ENCODE measurements at regions not wholly inside any gene's neighbourhood (a gene's known extent, or its start where the extent isn't known, plus 50 kb on each side); places are given as distances from the start of the nearest gene placed in this dataset.
A peak's percentile ranks its signal among the peaks of the same experiment; 100 is the strongest.

DNA sequence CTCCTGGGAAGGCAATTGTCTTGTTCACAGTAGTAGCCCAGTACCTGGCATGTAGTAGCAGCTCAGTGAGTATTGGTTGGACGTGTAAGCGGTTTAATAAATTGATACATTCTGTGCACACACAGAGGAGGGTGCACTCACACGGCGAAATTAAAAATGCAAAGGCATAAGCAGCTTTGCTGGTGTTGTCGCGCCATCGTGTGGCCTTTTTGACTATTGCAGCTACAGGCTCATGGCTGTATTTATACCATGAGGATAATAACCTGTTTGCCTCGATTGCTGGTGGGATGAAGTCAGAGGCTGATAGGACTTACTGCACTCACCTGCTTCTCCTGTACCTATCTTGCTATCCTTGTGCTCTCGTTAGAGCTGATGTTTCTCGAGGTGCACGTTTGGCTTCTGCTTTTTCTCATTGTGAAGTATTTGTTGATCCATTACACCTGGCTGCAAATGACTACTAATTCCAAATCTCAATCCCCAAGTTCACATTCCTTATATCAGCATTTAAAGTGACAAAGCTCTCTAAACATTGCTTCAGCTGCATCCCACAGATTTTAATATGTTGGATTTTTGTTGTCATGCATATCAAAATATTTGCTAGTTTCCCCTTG is 61.5 kb downstream of the TBXT start:
- DNase-seq (ENCODE audit: low read depth), result peak; percentile 32

DNA sequence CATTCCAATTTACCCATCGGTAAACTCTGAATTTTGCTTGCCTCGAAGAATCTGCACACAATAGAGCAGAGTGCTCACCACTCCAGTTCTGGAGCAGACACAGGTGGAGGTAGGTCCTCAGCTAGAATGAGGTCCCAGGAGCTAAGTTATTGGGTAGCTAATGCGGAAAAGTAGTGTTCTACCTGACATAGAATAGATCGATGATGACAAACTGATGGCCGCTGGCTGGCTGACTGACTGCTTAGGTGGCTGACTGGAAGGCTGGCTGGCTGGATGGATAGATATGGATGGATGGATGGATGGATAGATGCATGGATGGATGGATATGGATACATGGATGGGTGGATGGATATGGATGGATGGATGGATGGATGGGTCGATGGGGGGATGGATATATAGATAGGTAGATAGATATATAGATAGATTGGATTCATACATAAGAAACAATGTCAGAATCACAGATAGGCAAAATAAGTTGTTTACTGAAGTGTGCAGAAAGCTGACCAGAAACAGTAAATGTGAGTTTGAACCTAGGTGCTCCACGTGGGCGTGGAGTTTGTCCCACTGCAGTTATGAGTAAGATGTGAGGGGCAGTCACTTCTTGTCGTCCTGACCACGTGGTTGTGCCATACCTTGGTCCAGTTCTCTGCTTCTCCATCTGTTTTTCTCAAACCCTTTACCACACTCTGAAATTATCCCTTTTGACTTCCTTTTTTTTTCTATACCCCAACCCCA is 62.1 kb downstream of the TBXT start:
- no peak for DNase-seq (ENCODE audit: low read depth)

DNA sequence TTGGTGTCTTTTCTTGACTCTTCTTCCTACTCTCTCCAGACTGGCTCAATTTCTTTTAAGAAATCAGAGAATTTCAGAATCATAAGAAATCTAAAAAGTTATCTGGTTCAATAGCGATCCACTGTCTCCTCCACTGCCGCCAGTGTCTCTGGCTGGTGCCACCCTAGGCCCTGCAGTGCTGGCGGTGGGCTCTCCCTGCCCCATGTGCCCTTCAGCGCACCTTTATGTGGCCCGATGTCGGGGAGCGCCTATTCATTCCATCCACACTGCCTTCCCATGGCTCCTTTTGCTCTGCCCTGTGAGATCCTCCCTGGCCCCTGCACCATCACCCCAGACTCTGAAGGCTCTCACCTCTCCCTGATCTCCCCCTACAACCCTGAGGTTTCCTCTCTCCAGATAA is 62.8 kb downstream of the TBXT start:
- no peak for DNase-seq (ENCODE audit: low read depth)

DNA sequence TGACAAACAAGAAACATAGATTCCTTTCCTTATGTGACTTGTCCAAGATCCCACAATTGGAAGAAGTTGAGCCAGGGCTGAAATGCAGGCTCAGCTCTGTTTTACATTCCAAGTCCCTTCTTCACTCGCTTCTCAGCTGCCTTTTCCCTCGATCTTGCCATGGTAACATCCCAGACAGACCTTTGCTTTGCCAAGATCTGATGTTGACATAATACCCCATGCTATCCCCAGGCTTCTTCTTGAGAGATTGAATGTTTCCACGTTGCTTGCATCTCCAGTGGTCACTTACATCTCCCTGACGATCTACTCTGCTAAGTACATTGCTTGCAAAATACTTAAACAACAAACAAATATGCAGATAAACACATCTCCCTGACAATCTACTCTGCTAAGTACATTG is 63.5 kb downstream of the TBXT start:
- no peak for DNase-seq (ENCODE audit: low read depth)

DNA sequence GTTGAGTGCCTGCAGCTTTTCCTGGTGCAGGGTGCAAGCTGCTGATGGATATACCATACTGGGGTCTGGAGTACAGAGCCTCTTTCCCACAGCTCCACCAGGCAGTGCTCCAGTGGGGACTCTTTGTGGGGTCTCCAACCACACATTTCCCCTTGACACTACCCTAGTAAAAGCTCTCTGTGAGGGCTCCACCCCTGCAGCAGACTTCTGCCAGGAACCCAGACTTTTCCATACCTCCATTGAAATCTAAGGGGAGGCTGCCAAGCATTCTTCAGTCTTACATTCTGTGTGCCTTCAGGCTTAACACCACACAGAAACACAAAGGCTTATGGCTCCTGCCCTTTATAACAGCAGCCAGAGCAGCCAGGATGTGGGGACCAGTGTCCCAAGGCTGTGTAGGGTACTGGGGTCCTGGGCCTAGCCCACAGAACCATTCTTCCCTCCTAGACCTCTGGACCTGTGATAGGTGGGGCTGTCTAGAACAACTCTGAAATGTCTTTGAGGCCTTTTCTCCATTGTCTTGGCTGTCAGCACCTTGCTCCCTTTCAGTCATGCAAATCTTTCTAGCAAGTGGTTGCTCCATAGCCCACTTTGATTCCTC is 65.7 kb downstream of the TBXT start:
- DNase-seq (ENCODE audit: low read depth), result no peak

DNA sequence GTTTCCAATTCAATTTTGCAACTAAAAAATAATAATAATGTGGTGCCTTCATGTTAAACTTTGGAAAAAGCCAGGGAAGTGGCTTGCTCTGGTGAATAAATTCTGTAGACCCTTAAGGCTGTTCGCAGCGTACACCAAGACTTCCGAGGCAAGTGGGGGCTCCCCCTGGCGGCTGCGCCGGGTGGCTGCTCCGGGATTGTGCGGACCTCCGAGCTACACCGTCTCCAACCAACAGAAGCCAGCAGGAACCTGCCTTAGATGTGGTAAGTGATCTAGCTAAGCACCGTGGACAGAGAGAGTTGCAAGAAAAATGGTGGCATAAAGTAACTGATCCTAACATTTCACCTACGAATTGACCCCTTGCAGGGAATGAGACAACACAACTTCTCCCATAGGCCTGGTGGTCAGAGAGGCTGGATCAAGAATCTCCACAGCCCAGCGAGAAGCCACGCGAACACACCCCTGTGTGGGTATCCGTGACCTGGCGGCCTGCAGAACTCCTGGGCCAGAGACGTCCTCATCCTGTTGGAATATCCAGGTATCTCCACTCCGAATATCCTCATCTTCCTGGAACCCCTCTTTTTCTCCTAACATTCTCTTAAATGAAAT is 69.6 kb downstream of the TBXT start:
- peak; percentile 40 for DNase-seq (ENCODE audit: low read depth)

DNA sequence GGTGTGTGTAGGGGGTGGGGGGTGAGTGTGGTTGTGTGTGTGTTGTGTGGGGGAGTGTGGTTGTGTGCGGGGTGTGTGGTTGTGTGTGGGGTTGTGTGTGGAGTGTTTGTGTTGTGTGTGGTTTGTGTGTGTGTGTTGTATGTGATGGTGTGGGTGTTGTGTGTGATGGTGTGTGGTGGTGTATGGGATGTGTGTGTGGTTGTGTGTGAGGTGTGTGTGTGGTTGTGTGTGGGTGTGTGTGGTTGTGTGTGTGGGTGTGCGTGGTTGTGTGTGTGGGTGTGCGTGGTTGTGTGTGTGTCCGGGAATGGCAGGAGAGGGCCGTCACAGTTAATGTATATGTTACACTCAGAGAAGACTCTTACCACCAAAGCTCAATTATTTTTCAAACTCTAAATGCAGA is 79.8 kb downstream of the TBXT start:
- no peak for DNase-seq (ENCODE audit: low read depth)

DNA sequence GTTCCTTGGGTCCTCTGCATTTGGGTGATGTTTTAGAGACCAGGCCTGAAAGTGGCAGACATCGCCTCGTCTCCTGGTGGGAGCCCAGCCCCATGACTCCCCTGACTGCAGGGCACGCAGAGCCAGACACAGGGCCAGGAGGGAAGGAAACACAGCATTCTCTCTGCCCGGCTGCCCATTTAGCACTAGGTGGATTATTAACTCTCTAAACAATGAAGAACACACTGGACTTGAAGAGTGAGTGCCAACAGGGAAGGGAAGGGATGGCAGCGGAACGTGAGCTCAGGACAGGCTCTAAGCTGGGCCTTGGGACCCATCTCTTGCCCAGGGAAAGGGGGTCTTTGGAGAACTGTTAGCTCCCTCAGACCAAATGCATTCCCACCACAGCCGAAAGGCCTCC is 80.4 kb downstream of the TBXT start:
- no peak for DNase-seq (ENCODE audit: low read depth)

DNA sequence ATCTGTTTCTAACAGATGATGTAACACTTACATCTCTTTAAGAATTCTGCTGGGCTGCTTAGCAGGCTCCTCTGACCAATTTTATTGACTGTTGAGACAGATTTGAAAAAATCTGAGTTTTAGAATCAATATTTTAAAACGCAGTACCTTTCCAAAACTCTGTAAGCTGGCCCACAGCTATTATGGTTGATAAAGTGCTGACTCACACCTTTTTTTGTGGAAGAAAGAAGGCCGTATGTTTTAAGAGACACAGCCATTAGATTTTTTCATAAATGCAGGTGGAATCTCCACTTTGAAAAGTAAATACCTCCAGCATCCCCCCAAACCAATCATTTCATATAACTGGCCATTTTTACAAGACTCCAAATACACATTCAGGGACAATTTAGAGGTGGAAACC is 82.2 kb downstream of the TBXT start:
- DNase-seq (ENCODE audit: low read depth), result no peak

DNA sequence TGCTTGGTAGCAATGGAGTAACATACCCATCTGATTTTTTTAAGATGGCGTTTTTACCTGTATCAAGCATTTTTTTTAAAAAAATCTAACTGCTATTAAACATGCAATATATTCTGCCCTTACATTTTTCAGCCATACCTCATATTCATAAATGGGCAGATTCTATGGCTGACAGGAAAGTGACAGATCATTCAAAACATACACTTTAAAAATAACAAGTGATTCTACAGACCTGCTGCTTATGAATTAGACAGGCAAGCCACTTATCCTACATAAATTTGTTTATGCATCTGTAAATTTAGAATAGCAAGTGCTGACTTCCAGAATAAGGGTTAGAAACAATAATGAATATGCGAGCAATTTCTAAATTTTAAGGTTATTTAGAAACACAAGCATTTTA is 82.7 kb downstream of the TBXT start:
- DNase-seq (ENCODE audit: low read depth), result no peak

DNA sequence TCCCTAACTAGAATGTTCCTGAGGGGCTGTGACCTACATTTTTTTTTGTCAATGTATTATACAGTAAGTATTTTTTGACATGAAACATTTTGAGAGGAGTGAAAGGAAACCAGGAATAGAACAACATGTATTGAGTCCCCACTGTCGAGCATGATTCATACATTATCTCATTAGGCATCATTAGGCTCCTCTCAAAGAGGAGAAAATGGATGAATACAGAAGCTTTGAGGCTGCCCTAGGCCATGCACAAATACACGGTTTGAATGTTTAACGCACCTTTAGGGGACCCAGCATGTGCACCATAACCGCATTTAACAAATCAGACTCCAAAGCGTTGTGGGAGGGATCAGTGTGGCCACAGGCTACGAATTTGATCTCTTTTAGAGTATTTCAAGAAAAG is 87.8 kb downstream of the TBXT start:
- no peak for DNase-seq (ENCODE audit: low read depth)

DNA sequence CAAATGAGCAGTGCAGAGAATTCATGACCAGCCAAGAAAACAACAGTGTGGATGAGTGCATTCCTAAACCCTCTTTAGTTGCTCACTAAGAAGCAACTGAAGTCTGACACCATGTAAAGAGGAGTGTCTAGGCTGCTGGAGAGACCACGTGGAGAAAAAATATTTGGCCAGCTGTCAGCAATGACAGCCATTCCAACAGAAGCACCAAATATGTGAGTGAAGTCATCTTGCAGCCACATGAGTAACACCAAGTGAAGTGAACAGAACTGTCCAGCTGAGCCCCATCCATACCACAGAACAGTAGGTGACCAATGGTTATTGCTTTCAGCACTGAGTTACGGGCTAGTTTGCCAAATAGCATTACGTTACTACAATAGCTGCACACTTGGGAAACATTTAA is 89.4 kb downstream of the TBXT start:
- DNase-seq (ENCODE audit: low read depth), result no peak

DNA sequence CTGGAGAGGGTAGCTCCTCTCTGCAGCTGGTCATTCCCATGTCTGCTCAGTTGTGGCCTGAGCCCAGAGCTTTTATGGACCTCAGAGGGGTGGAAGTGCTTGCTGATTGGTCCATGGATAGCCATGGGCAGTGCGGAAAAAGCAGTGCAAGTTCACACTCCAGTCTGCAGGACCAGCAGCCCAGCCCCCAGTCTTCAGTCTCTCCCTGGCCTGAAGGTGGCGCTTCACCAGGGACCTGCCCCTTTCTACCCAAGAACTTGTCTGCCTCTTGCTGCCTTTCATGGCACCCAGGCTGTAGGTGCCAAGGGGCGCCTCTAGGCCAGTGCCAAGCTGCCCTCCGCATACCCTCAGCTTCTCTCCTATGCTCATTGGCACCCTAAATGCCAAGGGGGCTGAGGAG is 91.0 kb downstream of the TBXT start:
- DNase-seq (ENCODE audit: low read depth), result no peak

DNA sequence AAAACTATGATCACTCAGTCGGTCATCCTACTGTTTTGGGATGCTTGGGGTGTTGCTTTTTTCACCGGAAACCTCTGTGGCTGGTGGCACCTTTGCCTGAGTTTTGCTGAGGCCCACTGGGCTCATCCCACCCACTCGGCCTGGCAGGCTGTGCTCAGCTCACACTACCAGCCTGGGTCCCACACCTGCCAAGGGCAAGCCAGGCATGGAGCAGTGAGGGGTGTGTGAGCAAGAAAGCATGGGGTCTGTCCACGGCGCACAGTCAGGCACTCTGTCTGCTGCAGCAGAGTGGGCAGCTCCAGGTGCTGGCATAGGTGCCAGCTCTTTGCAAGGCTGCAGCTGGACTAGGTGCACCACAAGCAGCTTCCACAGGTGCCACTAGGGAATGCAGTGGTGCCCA is 91.7 kb downstream of the TBXT start:
- no peak for DNase-seq (ENCODE audit: low read depth)

DNA sequence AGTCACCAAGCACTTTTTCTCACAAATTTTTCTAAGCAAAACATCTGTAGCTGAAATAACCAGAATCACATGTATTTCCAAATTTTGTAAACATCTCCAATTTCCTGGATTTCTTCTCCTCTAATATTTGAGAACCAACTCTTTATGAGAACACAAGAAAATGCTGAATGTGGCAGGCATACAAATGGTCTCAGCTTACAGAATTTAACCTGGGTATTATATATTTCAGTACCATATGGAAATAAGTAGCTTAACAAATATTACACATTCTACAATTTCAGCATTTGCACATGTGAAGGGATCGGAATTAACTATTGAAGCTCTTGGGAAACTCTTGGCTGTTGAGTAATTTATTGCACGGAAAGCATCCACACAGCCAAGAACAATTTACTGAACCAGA is 92.5 kb downstream of the TBXT start:
- DNase-seq (ENCODE audit: low read depth), result no peak

DNA sequence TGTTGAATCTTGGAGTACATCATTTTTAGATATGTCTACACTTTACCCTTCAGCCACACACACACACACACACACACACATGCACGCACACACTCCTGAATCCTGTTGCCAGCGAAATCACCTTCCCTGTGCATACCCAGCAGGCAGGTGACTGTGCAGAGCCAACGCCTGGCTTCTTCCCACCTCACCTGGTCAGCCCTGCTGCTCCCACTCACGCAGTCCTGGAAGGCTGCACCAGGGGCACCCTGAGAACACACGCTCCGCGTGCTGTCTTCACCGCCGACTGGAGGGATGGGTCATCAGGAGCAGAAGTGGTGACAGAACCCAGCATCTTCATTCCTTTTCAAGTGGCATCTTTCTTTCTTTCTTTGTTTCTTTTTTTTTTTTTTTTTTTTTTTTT is 94.6 kb downstream of the TBXT start:
- no peak for DNase-seq (ENCODE audit: low read depth)

DNA sequence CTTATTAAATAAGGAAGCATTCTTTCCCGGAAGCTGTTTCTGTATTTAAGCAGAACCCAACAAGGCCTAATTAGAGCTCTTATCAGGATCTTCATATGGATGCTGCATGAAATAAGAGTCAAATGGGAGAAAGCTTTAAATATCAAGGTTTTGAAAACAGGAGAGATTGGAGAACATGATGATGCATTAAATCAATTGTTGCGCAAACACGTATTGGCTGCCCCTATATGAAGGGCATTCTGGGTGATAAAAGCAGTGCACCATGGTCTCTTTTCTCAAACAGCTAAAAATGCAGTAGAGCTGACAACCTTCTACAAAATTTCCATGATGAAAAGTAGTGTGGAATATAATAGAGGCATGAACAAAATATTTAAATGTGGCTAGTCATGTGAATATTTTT is 98.9 kb downstream of the TBXT start:
- no peak for DNase-seq (ENCODE audit: low read depth)

DNA sequence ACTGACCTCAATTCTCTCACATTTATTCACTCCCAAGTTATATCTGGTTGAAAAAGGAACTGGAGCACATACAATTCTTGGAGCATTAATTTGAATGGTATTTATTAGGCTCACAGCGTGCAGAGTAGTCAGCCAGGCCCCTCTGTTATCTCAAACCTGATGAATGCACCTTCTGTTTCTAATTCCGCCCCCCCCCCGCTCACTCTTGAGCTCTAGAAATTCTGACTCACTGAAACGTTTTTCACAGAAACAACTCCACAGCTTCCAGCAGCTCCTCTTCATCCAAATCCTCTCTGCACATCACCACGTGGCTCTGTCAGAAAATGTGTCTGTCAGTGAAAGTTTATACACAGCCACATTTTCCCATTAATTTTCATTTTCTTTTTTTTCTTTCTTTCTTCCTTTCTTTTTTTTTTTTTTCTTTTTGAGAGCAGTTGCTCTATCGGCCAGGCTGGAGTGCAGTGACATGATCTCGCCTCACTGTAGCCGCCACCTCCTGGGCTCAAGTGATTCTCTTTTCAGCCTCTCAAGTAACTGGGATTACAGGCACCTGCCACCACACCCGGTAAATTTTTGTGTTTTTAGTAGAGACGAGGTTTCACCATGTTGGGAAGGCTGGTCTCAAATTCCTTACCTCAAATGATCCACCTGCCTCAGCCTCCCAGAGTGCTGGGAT is 109.4 kb downstream of the TBXT start:
- no peak for DNase-seq (ENCODE audit: low read depth)

DNA sequence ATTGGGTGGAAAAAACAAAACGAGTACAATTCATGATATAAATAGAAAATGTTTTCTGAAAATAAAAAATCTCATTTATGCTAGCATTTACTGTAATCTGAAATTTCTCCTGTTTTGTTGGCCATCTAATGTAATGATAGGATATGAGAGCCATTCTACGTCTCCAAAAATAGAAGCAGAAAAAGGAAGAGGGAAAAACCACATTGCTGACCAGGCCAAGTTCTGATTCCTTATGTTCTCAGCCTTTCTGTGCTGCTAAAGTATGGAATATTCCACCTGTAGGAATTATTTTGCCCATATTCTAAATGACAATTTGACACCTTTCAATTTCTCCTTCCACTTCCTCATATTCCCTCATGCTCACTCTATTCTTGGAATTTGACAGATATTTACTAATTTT is 110.2 kb downstream of the TBXT start:
- DNase-seq (ENCODE audit: low read depth), result no peak

DNA sequence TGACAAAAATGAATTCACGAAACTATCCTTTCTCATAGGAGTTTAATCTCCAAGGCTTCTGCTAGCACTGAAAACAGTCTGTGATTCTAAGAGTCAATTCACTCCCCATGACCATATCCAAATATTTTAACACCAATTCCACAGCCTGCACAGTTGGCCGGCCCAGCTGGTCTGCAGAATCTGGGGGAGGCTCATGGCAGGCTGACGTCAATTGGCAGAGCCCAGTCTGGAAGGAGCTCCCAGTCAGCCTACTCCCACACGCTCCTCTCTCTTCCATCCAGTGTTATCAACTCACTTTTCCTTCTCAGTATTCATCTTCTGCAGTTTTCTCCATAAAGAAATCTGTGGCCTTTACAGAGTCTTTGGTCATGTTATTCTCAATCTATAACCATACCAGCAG is 111.0 kb downstream of the TBXT start:
- no peak for DNase-seq (ENCODE audit: low read depth)

DNA sequence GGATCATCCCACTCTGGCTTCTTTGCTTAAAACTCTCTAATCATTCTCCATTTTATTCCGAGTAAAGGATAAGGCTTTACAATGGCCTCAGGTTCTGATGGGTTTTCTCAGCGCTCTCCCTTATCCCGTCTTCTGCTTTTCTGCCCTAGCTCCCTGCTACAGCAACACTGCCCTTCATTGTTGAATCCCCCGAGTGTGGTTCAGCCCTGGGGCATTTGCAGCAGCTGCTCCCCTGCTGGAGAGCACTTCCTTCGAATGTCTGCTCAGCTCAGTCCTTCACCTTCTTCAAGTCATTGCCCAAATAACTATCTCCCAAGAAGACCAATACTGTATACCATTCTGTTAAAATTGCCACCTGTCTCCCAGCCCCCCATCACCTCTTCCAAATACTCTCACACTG is 111.8 kb downstream of the TBXT start:
- no peak for DNase-seq (ENCODE audit: low read depth)

DNA sequence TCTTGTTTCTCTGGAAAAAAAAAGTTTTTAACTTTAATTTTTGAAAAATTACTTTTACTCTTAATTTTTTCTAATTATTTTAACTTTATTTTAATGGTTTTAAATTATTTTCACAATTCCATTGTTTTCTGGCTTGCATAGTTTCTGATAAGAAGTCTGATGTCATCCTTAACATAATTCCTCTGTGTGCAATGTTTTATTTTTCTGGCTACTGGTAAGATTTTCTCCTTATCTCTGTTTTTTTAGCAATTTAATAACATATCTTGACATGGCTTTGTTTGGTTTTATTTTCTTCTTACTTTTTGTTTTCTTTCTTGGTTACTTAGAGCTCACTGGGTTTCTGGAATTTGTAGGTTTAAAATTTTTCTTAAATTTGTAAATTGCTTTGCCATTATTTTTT is 114.8 kb downstream of the TBXT start:
- DNase-seq (ENCODE audit: low read depth), result no peak

DNA sequence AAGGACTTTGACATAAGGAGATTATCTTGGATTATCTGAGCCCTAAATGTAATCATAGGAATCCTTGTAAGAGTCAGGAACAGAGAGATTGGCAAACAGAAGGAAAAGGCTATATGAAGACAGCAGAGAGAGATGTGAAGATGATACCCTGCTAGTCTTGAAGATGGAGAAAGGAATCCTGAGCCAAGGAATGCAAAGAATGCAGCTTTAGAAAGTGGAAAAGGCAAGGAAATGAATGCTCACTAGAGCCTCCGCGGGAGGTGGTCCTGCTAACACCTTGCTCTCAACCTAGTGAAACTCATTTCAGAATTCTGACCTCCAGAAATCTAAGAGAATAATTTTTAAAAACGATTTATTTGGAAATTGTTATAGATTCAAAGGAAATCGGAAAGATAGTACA is 117.1 kb downstream of the TBXT start:
- no peak for DNase-seq (ENCODE audit: low read depth)

Measured in stimulated activated CD8-positive, alpha-beta memory T cell treated with anti-CD3 and anti-CD28 coated beads, Interleukin-15, amount 100 ng/mL, for 24 hours (primary cell).